ENCODE measurements at regions not wholly inside any gene's neighbourhood (a gene's known extent, or its start where the extent isn't known, plus 50 kb on each side); places are given as distances from the start of the nearest gene placed in this dataset.
"Not testable (repeated sequence)": the region's sequence is repeated elsewhere in the genome, so short reads cannot be mapped to it uniquely, and the experiment has no call there.

DNA sequence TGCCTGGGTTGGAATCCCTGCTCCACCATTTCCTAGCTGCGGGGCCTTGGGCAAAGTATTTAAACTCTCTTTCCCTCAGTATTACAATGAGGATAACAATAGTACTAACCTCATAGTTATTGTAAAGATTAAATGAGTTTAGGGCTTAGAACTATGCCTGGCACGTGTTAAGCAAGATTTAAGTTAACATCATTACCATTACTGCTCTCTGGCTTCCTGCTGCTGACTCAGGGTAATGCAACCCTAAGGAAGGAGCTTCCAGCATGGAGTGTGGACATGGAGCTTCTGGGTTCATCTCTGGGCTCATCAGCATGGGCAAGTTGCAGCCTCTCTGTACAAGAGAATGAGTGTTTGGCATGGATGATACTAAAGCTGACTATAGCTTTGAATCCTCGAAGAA lies 374.2 kb upstream of the MAP2 start:
- DNase-seq = no peak

DNA sequence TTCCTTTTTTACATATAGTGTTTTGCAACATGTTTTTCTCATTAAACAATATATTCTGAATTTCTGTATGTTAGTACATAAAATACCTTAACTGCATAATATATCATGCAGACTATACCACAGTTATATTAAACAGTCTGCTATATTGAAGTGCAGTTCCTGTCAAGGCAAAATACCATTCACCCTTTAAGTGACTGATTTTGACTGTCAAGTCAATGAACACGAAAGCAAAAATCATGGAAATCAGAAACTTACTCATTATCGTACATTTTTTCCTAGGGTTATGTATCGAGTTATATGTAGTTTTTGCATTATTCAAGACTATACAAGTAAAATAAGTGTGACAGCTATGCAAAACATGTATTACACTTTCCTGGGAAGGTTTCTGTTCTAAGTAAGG lies 361.6 kb upstream of the MAP2 start:
- DNase-seq = no peak

DNA sequence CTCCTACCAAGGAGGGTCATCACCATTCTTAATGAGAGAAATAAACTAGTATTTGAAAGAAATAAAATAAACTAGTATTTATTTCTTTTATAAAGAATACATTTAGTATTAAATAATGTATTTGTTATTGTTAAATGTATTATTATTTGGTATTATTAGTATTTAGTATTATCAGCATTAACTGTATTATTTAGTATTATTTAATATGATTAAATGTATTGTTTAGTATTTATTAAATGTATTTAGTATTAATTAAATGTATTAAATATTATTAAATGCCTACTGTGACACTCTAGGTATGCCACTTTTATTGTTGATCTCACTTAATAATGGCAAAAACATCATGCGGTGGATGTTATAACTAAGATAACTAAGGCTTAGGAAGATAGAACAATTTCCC lies 353.6 kb upstream of the MAP2 start:
- DNase-seq = no peak

DNA sequence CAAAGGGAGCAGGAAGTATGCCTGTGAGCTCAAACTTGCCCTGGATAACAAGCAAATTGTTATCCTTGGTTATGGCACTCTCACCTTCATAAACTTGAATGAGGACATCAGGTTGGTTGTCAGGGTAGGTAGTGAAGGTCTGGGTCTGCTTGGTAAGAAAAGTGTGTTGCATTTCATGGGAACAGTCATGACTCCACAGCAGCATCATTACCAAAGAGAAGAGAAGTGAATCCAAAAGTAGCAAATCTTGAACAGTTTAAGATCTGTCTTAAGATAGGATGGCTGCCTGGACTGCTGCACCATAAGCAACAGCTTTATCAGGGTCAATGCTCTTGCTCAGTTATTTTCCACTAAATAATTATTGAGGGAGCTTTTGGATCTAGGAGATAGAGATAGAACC lies 350.7 kb upstream of the MAP2 start:
- DNase-seq = no peak

DNA sequence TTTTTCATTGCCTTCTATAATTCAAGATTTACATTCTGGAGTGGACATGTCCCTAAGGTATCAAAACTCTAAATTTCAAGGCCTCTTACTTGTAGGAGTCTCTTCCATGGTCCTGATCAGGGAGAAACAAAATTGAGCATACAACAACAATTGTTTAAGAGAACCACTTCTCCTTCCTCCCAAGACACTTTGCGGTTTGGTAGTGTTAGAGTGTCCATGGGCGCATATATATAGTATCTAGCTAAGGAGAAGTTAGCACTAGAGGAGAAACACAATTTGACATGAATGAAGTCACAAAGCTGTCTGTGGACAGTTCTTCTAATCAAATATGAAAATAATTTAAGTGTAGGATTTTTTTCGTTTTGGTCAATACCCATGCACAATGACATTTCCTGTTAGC lies 349.1 kb upstream of the MAP2 start:
- peak in 1 of 56 donors; percentile 0 for DNase-seq

DNA sequence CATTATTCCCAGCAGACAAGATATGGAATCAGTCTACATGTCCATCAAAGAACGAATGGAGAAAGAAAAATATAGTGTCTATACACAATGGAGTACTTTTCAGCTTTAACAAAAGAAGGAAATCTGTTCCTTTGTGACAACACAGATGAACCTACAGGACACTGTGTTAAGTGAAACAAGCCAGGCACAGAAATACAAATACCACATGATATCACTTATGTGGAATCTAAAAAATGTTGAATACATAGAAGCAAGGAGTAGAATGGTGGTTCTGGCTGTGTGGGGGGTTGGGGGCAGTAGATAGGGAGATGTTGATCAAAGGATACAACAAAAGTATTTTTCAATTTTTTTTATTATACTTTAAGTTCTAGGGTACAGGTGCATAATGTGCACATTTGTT lies 347.7 kb upstream of the MAP2 start:
- no peak for DNase-seq

DNA sequence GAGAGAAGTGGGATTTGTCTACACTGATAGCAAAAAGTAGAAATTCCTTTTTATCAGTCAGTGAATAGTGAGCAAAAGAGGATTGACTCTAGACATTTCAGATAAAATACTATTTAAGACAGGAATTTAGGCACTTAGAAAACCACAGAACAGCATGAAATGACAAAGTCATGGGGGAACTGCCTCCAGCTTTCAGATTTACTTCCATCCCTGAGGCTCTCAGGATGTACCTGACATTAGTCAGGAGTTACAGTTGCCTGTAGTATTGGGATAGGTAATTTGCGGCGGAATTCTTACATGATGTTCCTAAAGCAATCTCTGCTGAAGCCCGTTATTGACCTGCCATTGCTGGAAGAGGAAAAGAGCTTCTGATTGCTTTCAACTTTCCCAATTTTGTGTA lies 337.1 kb upstream of the MAP2 start:
- no peak for DNase-seq

DNA sequence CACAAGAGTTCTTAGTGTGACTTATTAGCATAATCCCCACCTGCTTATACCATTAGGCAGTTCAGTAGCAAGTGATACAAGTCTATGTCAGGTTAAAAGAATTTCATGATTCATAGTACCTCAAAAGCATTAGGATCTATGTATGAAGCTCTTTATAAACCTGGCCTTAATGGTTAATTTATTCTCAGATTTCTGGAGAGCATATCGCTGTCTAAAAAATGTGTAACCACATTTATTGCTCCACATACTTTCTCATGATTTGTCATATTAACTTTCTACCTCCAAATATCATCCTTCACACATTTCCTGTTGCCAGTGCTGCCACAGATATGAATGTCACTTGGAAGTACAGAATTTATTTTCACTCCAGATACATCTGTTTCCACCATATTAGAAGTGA lies 332.8 kb upstream of the MAP2 start:
- DNase-seq = no peak

DNA sequence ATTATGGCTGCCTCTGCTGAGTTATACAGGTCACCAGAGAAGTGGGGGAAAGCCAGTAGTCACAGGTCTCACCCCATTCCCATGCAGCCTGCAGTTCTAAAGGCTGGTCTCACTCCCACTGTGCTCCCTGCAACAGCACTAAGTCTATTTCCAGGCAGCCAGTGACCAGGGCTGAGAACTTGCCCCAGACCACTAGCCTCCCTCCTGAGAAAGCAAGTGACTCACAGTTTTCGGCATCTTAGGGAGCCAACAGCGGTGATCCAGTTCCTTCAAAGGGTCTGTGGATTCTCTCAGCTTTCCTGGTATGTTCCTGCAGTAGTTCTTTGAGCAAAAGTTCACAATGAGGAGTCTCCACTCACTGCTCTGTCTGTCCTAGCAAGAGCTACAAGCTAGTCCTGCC lies 329.6 kb upstream of the MAP2 start:
- no peak for DNase-seq

DNA sequence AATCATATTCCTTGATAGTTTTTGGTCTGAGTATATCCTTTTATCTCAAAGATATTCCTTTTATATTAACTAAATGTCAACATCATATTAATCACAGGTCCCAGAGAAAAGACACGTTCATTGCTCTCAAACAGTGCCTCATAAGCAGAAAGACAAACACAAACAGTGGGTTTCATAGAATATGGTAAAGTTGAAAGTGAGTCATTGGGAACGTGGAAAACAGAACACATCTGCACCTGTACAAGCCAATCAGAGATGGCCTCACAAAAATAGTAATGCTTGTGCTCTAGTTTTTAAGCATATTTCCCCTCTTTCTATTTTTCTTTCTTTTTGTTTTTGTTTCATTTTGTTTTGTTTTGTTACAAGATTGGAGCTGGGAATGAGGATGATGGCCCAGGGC lies 328.4 kb upstream of the MAP2 start:
- no peak for DNase-seq

DNA sequence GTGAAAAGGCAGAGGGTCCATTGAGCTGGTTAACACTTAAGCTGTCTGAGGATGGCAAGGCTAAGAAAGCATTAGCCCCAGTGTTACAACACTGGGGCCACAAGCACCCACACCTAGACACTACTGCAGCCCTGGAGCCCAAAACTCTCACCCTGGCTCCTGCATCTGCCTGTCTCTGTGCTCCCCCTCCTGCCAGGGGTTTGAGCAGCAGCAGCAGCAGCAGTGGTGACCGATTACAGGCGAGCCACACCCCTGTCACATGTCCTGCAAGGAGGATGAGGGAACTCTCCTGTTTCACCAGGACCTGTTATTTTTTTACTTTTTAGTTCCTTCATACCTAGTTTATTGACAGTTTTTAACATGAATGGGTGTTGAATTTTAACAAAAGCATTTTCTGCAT lies 326.7 kb upstream of the MAP2 start:
- DNase-seq = no peak

DNA sequence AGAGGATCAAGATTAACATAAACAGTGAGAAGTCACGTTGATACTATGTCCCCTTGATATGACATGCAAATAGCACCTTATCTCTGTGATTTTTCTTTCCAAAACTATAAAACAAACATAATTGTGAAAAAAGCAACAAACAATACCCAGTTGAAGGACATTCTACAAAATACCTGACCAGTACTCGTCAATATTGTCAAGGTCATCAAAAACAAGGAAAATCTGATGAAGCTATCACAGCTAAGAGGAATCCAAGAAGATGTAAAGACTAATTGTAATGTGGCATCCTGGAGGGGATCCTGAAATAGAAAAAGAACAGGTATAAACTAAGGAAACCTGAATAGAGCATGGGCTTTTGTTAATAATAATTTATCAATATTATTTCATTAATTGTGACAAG lies 321.5 kb upstream of the MAP2 start:
- DNase-seq = no peak

DNA sequence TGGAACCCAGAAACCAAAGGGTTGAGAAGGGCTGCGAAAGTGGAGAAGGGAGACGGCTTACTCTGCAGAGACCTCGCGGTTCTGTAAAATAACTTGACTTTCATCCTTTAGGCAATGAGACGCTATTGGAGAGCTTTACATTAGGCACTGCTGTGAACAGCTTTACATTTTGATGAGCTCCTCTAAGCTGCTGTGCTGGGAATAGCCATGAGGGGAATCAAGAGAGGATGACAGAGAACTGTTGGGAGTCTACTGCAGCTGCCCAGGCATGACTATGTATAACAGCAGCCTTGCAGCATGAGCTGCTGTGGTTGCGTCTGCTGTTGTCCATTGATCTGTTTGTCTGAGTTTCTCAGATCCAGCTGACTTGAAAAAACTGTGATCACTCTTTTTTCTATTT lies 310.8 kb upstream of the MAP2 start:
- DNase-seq = no peak

DNA sequence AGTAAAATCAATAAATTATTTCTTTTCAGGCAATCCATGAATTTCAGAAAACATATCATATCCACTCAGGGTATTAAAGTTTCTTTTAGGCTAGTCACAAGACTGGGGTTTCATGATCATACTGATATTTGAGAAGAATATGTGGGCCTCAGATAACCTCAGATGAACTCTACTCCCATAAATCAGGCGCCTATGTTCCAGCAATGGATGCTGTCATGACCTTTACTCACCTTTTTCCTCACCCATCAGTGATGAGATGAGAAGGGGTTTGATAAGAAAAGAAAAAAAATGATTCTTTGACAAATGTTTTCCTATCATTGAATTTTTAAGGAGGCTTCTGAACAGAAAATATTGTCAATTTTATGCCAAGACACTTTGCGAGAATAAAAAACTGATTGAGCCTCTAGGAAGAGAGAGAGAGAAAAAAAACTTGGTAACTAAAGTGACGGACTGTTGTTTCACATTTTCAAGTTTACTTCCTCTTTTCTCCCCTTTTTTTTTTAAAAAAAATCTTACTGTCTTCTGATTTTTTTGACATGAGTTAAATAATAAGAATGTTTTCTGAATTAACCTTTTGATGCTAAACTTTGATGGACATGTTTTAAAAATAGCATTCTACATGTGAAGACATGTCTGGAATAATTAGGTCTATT lies 309.1 kb upstream of the MAP2 start:
- no peak for DNase-seq

DNA sequence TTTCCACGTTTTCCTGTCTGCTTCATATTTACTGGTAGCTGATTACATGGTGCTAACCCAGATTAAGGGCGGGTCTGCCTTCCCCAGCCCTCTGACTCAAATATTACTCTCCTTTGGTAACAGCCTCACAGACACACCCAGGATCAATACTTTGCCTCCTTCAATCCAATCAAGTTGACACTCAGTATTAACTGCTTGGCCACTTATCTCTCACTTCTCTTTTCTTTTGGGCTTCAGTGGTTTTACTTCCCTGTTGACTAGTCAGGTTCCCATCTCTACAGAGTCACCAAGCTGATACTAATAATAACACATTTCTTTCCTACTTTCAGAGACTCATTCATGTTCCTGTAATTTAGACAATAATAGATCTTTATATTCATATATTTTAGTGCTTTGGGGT lies 302.2 kb upstream of the MAP2 start:
- no peak for DNase-seq

DNA sequence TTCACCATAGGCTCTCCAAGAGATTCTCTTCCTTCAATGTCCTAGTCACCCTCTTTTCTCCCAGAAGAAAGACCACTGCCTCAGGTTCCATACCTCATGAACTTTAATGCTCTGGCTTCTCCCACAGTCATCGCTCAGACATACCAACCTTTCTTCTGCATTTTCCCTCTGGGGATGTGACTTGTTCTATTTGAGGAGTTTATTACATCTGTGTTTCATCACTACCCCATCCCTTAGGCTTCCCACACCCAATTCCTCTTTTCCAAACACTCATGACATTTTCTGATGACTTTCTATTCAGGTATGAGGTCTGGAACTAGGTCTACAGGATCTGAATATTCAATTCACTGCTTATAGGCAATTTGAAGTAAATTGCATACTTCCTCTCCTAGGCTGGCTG lies 298.6 kb upstream of the MAP2 start:
- DNase-seq = no peak

DNA sequence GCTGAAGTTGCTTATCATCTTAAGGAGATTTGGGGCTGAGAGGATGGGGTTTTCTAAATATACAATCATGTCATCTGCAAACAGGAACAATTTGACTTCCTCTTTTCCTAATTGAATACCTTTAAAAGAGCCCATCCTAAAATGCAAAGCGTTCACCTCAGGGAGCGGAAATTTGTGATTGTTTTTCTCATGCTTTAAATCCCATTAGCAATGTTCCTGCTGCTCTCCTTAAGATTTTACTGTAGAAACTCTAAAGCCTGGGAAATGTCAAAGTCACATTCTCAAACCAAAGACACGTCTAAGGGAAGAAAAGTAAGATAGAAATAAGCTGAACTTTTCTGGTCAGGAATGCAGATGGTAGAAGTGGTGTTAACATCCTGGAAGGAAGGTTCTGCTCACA lies 285.8 kb upstream of the MAP2 start:
- no peak for DNase-seq

DNA sequence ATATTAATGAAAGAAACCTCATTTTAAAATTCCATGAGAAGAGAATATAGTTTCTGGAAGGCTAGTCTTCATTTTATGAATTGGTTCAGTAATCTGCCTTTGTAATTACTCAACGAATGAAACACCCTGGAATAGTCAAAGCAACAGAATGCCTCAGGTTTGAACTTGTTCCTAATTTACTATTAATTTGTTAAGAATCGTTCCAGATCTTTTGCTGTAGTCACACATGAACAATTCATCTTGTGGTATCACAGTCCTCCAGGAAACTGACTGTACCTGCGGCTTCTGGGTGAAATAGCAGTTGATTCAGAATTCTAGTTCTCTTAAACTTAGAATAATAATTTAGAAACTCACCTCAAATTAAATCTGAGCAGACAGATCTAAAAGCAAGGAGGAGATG lies 282.7 kb upstream of the MAP2 start:
- DNase-seq = no peak

DNA sequence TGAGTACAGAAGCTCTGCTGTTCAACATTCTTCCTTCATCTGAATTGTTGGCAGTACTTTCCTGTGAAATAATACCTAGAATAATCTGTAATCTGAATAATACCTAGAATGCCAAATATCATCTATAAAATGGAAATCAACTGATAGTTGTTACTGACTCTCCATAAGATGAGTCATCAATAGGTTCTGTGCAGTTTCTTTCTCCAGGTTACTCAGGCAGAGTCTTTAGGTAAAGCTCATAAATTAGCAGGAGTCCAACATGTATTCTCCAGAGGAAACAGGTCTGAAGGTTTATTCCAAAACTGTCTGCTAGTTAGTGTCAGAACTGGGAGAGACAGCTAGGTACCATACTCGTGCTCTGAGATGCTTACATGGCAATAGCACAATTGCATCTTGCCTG lies 282.0 kb upstream of the MAP2 start:
- DNase-seq = no peak

DNA sequence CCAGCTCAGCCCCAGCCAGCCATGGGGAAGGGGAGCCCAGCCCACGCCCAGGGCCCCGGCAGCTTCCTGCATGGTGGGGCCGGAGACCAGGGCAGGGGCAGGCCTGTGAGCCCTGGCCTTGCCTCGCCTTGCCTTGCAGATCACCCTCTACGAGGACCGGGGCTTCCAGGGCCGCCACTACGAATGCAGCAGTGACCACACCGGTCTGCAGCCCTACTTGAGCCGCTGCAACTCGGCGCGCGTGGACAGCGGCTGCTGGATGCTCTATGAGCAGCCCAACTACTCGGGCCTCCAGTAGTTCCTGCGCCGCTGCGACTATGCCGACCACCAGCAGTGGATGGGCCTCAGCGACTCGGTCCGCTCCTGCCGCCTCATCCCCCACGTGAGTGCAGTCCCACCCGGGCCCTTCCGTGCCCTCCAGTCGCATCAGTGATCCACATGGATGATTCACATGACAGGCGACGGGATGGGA lies 278.6 kb upstream of the MAP2 start:
- DNase-seq = not testable (repeated sequence)

DNA sequence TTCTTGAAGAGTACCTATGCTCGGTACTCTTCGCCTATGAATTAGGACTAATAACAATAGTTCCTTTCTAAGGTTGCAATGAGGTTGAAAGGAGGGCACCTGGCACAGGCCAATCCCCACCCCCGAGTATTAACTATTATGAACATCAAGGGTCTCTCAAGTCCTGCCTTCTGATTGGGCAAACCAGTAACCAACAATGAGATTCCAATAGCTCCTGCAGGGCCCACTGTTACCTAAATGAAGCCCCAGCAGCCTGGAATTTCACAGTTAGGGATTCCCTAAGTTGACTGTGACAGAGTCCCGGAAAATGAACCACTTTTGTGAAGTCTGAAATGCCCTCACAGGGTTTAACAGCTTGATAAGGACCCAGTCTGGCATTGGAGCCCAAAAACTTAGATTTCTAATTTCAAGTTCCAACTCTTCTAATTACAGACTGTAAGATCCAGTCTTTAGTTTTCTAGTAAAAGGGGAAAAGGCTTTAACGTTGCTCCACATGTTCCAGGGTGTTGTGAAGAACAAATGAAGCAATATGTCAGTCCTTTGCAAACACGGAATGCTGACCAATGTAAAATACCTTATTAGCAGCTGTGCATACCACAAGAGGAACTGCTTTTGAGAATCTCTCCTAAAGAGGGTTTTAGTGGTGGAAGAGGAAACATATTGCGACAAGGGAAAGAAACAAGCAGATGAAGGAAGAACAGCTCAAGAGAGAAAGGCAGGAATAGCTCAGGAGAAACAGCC lies 277.7 kb upstream of the MAP2 start:
- DNase-seq = peak in 1 of 56 donors; percentile 15

DNA sequence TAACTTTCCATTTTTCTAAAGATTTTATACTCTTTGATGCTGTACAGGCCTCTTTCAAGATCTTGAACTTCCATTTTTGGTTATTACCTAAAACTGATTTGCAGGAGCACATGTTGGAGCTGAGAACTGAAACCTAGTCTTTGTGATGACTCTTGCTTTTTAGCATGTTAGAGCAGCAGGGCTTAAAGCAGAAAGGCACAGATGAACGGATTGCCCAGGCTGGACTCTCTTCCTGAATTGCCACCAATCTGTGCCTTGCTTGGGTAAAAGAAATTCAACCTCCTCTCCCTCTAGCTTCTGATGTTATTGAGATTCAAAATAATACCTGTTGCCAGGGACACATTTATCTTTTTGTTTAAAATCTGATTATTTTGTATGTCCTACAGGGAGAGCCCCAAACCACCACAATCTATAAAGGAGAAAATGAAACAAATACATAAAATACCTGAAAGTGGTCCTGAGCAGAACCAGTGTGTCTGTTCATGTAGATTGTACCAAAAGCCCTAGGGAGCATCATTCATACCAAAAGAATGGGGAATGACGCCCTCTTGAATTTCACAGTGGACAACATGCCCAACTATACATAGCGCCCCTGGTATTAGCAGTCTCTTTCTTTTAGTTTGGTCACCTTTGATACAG lies 277.0 kb upstream of the MAP2 start:
- peak in 1 of 56 donors; percentile 10 for DNase-seq

DNA sequence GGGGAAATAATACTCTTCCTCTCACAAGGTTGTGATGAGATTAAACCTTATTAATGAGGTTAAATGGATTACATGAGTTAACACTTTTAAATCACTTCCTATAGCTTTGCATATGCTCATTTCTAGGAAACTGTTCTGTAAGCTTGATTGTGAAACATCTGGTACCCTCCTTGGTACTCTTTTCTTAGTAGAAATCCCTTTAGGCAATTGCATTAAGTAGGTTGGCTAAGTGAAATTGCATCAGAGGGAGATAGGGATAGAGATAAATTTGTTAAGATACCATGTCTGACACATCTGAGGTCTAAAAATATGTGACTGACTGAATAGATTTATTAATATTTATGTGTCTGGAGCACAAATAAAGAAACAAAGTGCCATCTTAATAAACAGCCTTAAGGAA lies 275.9 kb upstream of the MAP2 start:
- no peak for DNase-seq
